Liver (tissue), 8 donors: ENCODE measurements at regions not wholly inside any gene's neighbourhood (a gene's known extent, or its start where the extent isn't known, plus 50 kb on each side); places are given as distances from the start of the nearest gene placed in this dataset.

Experiments used
- DNase-seq: peaks from one replicate; pipeline ENCODE4 v3.0.0-alpha.2; 2017; ENCODE audit warnings: low spot score
- H3K27ac ChIP-seq, 2 donors: one replicate each; pipeline ENCODE4 v1.7.0; 2013; ENCODE audit warnings: inconsistent platforms in 2 of 2, low read length in 2 of 2, control low read depth in 1 of 2, low read depth in 1 of 2, mild to moderate bottlenecking in 1 of 2
- H3K27me3 ChIP-seq, 4 donors: one replicate each; pipeline versions ENCODE4 v1.6.1 to v1.7.0; 2013; ENCODE audit warnings: low read length in 3 of 4, inconsistent platforms in 1 of 4, mild to moderate bottlenecking in 1 of 4, moderate library complexity in 1 of 4; ENCODE audit not compliant: control insufficient read depth in 4 of 4, insufficient read depth in 4 of 4
- H3K36me3 ChIP-seq, 4 donors: one replicate each; pipeline versions ENCODE4 v1.6.1 to v1.7.0; 2013; ENCODE audit warnings: low read length in 3 of 4, mild to moderate bottlenecking in 3 of 4, low read depth in 1 of 4, moderate library complexity in 1 of 4; ENCODE audit not compliant: control insufficient read depth in 4 of 4, insufficient read depth in 3 of 4
- H3K4me1 ChIP-seq, 4 donors: one replicate each; pipeline versions ENCODE4 v1.6.1 to v1.7.0; 2013; ENCODE audit warnings: low read length in 3 of 4, mild to moderate bottlenecking in 3 of 4, moderate library complexity in 1 of 4; ENCODE audit not compliant: control insufficient read depth in 4 of 4, insufficient read depth in 4 of 4
- H3K4me3 ChIP-seq, 3 donors: one replicate each; pipeline versions ENCODE4 v1.6.1 to v1.7.0; 2013; ENCODE audit warnings: low read length in 3 of 3, control low read depth in 1 of 3, low read depth in 1 of 3, mild to moderate bottlenecking in 1 of 3
- H3K9ac ChIP-seq, 2 donors: one replicate each; pipeline ENCODE4 v1.7.0; 2013; ENCODE audit warnings: low read length in 2 of 2, mild to moderate bottlenecking in 2 of 2, moderate library complexity in 2 of 2, control low read depth in 1 of 2, low read depth in 1 of 2
- H3K9me3 ChIP-seq, 4 donors: one replicate each; pipeline versions ENCODE4 v1.6.1 to v1.7.0; 2013; ENCODE audit warnings: low read length in 3 of 4; ENCODE audit not compliant: control insufficient read depth in 4 of 4
- ATF3 ChIP-seq: IDR thresholded peaks from 2 replicates; pipeline ENCODE4 v1.6.1; 2016; ENCODE audit warnings: antibody characterized with exemption
- CTCF ChIP-seq: fragments of 150-350 bp; IDR thresholded peaks from 2 replicates; pipeline ENCODE4 v1.5.1; 2017; ENCODE audit warnings: improper control_type of control experiment, low read depth, low read length; ENCODE audit not compliant: missing input control
- EGR1 ChIP-seq, 2 donors: IDR thresholded peaks; 2 replicates each; pipeline ENCODE4 v1.6.1; 2016 to 2018; ENCODE audit warnings: antibody characterized with exemption in 2 of 2, low read depth in 2 of 2
- FOXA1 ChIP-seq: IDR thresholded peaks from 2 replicates; pipeline ENCODE4 v1.6.1; 2016; ENCODE audit warnings: antibody characterized with exemption
- FOXA2 ChIP-seq: IDR thresholded peaks from 2 replicates; pipeline ENCODE4 v1.6.1; 2016; ENCODE audit warnings: antibody characterized with exemption
- GABPA ChIP-seq, 2 donors: IDR thresholded peaks in 1 of 2; conservative IDR thresholded peaks in 1 of 2; 2 replicates each; pipeline ENCODE4 v1.6.1; 2016; ENCODE audit warnings: antibody characterized with exemption in 2 of 2, mild to moderate bottlenecking in 1 of 2, moderate library complexity in 1 of 2
- HNF4A ChIP-seq, 2 donors: conservative IDR thresholded peaks; 2 replicates each; pipeline ENCODE4 v1.6.1; 2016; ENCODE audit warnings: antibody characterized with exemption in 2 of 2, mild to moderate bottlenecking in 2 of 2
- HNF4G ChIP-seq: IDR thresholded peaks from 2 replicates; pipeline ENCODE4 v1.6.1; 2016; ENCODE audit warnings: antibody characterized with exemption
- JUND ChIP-seq, 2 donors: IDR thresholded peaks; 2 replicates each; pipeline ENCODE4 v1.6.1; 2016; ENCODE audit warnings: antibody characterized with exemption in 2 of 2
- NR2F2 ChIP-seq: IDR thresholded peaks from 2 replicates; pipeline ENCODE4 v1.6.1; 2016; ENCODE audit warnings: antibody characterized with exemption
- RAD21 ChIP-seq, 2 donors: IDR thresholded peaks; 2 replicates each; pipeline ENCODE4 v1.6.1; 2016; ENCODE audit warnings: antibody characterized with exemption in 2 of 2, mild to moderate bottlenecking in 2 of 2
- RXRA ChIP-seq, 2 donors: IDR thresholded peaks; 2 replicates each; pipeline ENCODE4 v1.6.1; 2017 to 2018; ENCODE audit warnings: antibody characterized with exemption in 2 of 2, mild to moderate bottlenecking in 1 of 2
- SP1 ChIP-seq: IDR thresholded peaks from 2 replicates; pipeline ENCODE4 v1.6.1; 2018; ENCODE audit warnings: antibody characterized with exemption, mild to moderate bottlenecking
- TAF1 ChIP-seq: conservative IDR thresholded peaks from 2 replicates; pipeline ENCODE4 v1.6.1; 2016; ENCODE audit warnings: antibody characterized with exemption, mild to moderate bottlenecking
- YY1 ChIP-seq: IDR thresholded peaks from 2 replicates; pipeline ENCODE4 v1.6.1; 2016; ENCODE audit warnings: antibody characterized with exemption, mild to moderate bottlenecking
- WGBS: extraction: QIAGEN DNeasy Blood & Tissue Kit; methylation state at CpG from one replicate; pipeline ENCODE4 v1.1.7; 2013; 5-methylcytosine and 5-hydroxymethylcytosine counted together
- TF ChIP-seq, protein P1 (sequence below): IDR thresholded peaks from 2 replicates; pipeline ENCODE4 v1.6.1; 2016; ENCODE audit warnings: antibody characterized with exemption
- TF ChIP-seq, protein P2 (sequence below): IDR thresholded peaks from 2 replicates; pipeline ENCODE4 v1.6.1; 2016; ENCODE audit warnings: antibody characterized with exemption, mild to moderate bottlenecking
- TF ChIP-seq, protein P3 (sequence below): IDR thresholded peaks from 2 replicates; pipeline ENCODE4 v1.6.1; 2016; ENCODE audit warnings: antibody characterized with exemption
- donor health status: healthy.
- donor health status: healthy.
- donor health status: healthy.
- donor health status: healthy.
- donor health status: healthy.

DNA sequence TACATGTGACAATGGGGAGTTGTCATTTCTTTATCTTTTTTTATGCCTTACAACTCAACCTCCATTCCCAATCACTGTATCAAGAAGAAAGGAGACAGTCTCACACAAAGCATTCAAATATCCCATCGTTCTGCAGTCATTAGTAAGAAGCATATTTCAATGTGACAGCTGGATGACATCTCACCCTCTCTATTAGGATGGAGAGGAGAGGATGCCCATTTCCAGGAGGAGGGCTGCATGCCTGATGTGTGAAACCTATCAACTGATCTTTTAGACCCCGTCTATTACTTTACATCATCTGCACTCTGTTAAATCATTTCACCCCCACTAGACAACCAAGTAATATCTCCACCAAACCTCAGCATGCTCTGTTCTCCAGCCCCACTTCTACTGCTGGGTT lies 292.7 kb upstream of the CHAC2 start:
- Histone ChIP-seq H3K9me3 (no peaks in the 10 kb centered on the region), H3K27me3 (no peaks in the 10 kb centered on the region), H3K4me1 (no peaks in the 10 kb centered on the region), H3K27ac (no peak overlapping the region), H3K4me3 (no peak overlapping the region), H3K36me3 (no peaks in the 10 kb centered on the region), H3K9ac (no peak overlapping the region)
- TF ChIP-seq HNF4G (no peak), SP1 (no peak), FOXA2 (no peak), RAD21 (IDR thresholded peaks at IDR 0.05) (no peak), EGR1 (IDR thresholded peaks at IDR 0.05; ENCODE audit: low read depth in 2 of 2) (no peak), GABPA (IDR thresholded peaks at IDR 0.05 in 1 of 2, conservative IDR thresholded peaks at IDR 0.05 in 1 of 2) (no peak), NR2F2 (no peak), HNF4A (conservative IDR thresholded peaks at IDR 0.05) (no peak), CTCF (no peak), JUND (IDR thresholded peaks at IDR 0.05) (no peak), FOXA1 (no peak), RXRA (IDR thresholded peaks at IDR 0.05) (no peak), TAF1 (no peak), ATF3 (no peak), YY1 (no peak)
- TF ChIP-seq, protein P1, sequence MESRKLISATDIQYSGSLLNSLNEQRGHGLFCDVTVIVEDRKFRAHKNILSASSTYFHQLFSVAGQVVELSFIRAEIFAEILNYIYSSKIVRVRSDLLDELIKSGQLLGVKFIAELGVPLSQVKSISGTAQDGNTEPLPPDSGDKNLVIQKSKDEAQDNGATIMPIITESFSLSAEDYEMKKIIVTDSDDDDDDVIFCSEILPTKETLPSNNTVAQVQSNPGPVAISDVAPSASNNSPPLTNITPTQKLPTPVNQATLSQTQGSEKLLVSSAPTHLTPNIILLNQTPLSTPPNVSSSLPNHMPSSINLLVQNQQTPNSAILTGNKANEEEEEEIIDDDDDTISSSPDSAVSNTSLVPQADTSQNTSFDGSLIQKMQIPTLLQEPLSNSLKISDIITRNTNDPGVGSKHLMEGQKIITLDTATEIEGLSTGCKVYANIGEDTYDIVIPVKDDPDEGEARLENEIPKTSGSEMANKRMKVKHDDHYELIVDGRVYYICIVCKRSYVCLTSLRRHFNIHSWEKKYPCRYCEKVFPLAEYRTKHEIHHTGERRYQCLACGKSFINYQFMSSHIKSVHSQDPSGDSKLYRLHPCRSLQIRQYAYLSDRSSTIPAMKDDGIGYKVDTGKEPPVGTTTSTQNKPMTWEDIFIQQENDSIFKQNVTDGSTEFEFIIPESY: no peak
- TF ChIP-seq, protein P2, sequence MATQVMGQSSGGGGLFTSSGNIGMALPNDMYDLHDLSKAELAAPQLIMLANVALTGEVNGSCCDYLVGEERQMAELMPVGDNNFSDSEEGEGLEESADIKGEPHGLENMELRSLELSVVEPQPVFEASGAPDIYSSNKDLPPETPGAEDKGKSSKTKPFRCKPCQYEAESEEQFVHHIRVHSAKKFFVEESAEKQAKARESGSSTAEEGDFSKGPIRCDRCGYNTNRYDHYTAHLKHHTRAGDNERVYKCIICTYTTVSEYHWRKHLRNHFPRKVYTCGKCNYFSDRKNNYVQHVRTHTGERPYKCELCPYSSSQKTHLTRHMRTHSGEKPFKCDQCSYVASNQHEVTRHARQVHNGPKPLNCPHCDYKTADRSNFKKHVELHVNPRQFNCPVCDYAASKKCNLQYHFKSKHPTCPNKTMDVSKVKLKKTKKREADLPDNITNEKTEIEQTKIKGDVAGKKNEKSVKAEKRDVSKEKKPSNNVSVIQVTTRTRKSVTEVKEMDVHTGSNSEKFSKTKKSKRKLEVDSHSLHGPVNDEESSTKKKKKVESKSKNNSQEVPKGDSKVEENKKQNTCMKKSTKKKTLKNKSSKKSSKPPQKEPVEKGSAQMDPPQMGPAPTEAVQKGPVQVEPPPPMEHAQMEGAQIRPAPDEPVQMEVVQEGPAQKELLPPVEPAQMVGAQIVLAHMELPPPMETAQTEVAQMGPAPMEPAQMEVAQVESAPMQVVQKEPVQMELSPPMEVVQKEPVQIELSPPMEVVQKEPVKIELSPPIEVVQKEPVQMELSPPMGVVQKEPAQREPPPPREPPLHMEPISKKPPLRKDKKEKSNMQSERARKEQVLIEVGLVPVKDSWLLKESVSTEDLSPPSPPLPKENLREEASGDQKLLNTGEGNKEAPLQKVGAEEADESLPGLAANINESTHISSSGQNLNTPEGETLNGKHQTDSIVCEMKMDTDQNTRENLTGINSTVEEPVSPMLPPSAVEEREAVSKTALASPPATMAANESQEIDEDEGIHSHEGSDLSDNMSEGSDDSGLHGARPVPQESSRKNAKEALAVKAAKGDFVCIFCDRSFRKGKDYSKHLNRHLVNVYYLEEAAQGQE: no peak
- TF ChIP-seq, protein P3, sequence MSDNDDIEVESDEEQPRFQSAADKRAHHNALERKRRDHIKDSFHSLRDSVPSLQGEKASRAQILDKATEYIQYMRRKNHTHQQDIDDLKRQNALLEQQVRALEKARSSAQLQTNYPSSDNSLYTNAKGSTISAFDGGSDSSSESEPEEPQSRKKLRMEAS: no peak
- DNase-seq: no peak
- 85% methylated on average over 2 of the region's 2 CpGs for WGBS
